MM.1S (cell line): ENCODE measurements at regions not wholly inside any gene's neighbourhood (a gene's known extent, or its start where the extent isn't known, plus 50 kb on each side); places are given as distances from the start of the nearest gene placed in this dataset.

ENCODE experiments used
- DNase-seq: peaks from one replicate; pipeline ENCODE4 v3.0.0-alpha.2; 2015
- H2AFZ ChIP-seq: fragments of 300-600 bp; sonication (generic); 2 replicates; pipeline ENCODE4 v1.6.0; 2016; ENCODE audit warnings: antibody characterized with exemption, low read length
- H3F3A ChIP-seq: fragments of 300-600 bp; sonication (generic); 2 replicates; pipeline ENCODE4 v1.6.1; 2016; ENCODE audit warnings: mild to moderate bottlenecking, antibody characterized with exemption, low read length, moderate library complexity, mixed read lengths; ENCODE audit not compliant: insufficient read depth
- H3K27ac ChIP-seq: fragments of 300-600 bp; sonication (generic); 2 replicates; pipeline ENCODE4 v1.5.1; 2016; ENCODE audit warnings: mild to moderate bottlenecking, low read length
- H3K27me3 ChIP-seq: fragments of 300-600 bp; sonication (generic); replicated peaks from 2 replicates; pipeline ENCODE4 v1.6.0; 2016; ENCODE audit warnings: low read length; ENCODE audit not compliant: insufficient read depth
- H3K36me3 ChIP-seq: fragments of 300-600 bp; sonication (generic); replicated peaks from 2 replicates; pipeline ENCODE4 v1.6.1; 2016; ENCODE audit warnings: mild to moderate bottlenecking, low read length, mixed read lengths; ENCODE audit not compliant: insufficient read depth
- H3K4me1 ChIP-seq: fragments of 300-600 bp; sonication (generic); 2 replicates; pipeline ENCODE4 v1.6.1; 2016; ENCODE audit warnings: low read length, mixed read lengths
- H3K4me2 ChIP-seq: fragments of 300-600 bp; sonication (generic); 2 replicates; pipeline ENCODE4 v1.6.0; 2016; ENCODE audit warnings: low read depth, low read length
- H3K4me3 ChIP-seq: fragments of 300-600 bp; sonication (generic); 2 replicates; pipeline ENCODE4 v1.5.1; 2016; ENCODE audit warnings: low read length, mixed read lengths
- H3K79me2 ChIP-seq: fragments of 300-600 bp; sonication (generic); 2 replicates; pipeline ENCODE4 v1.6.1; 2016; ENCODE audit warnings: mixed run types, low read length, mixed read lengths
- H3K9ac ChIP-seq: fragments of 300-600 bp; sonication (generic); 2 replicates; pipeline ENCODE4 v1.6.1; 2016; ENCODE audit warnings: low read length, mixed read lengths
- H3K9me2 ChIP-seq: fragments of 300-600 bp; sonication (generic); replicated peaks from 2 replicates; pipeline ENCODE4 v1.6.1; 2016; ENCODE audit warnings: mild to moderate bottlenecking, low read length, mixed read lengths; ENCODE audit not compliant: insufficient read depth
- H3K9me3 ChIP-seq: fragments of 300-600 bp; sonication (generic); replicated peaks from 2 replicates; pipeline ENCODE4 v1.6.1; 2016; ENCODE audit warnings: mild to moderate bottlenecking, low read length, mixed read lengths; ENCODE audit not compliant: insufficient read depth
- H4K20me1 ChIP-seq: fragments of 300-600 bp; sonication (generic); 2 replicates; pipeline ENCODE4 v1.6.1; 2016; ENCODE audit warnings: mild to moderate bottlenecking, low read length, moderate library complexity, mixed read lengths; ENCODE audit not compliant: insufficient read depth
- CTCF ChIP-seq: fragments of 300-600 bp; sonication (generic); IDR thresholded peaks from 2 replicates; pipeline ENCODE4 v1.5.1; 2016; ENCODE audit warnings: antibody characterized with exemption, low read length, mixed read lengths
- EZH2 ChIP-seq: fragments of 300-600 bp; sonication (generic); optimal IDR thresholded peaks from 2 replicates; pipeline ENCODE3; 2017; ENCODE audit warnings: low read depth, mild to moderate bottlenecking, antibody characterized with exemption, low read length, mixed read lengths
- EZH2phosphoT487 ChIP-seq: fragments of 300-600 bp; sonication (generic); IDR thresholded peaks from 2 replicates; pipeline ENCODE4 v1.6.1; 2018; ENCODE audit warnings: antibody characterized with exemption, low read length

GRCh38 chr21:28871388-28872010, 121.2 kb downstream of the LTN1 start:
- Histone ChIP-seq H2AFZ (no peak overlapping the region), H3K36me3 (peaks cover 5% of the 10 kb centered on the region; the same call in 1 of the 2 replicates)

DNA sequence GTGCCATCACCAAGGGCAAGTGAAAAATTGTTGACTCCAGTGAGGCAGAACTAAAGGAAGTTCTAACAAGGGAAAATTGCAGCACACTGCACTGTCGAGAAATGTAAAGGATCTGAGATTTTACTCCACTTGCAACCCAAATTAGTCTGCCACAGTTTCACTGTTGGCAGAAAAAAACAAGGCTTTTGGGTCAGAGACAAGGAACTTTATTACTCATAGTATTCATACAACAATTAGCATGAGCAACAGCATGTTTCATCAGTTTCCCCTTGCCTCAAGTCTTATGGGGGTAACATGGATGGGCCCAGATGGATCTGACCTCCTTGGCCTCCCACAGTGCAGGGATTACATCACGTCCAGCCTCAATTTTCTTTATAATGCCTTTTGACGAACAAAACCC, 125.3 kb downstream of the LTN1 start:
- no peak for DNase-seq
- no peak overlapping the region for H3K9ac ChIP-seq
- H2AFZ ChIP-seq, result no peak overlapping the region
- no peaks in the 10 kb centered on the region for H4K20me1 ChIP-seq
- H3K4me1 ChIP-seq, result no peaks in the 10 kb centered on the region
- H3F3A ChIP-seq, result no peaks in the 10 kb centered on the region
- TF ChIP-seq EZH2, result no peak
- TF ChIP-seq EZH2phosphoT487, result no peak
- no peak for TF ChIP-seq CTCF
- no peak overlapping the region for H3K4me3 ChIP-seq
- no peaks in the 10 kb centered on the region for H3K9me2 ChIP-seq
- no peaks in the 10 kb centered on the region for H3K79me2 ChIP-seq
- no peak overlapping the region for H3K4me2 ChIP-seq
- H3K27me3 ChIP-seq, result no peaks in the 10 kb centered on the region
- H3K27ac ChIP-seq, result no peak overlapping the region
- no peaks in the 10 kb centered on the region for H3K9me3 ChIP-seq
- no peaks in the 10 kb centered on the region for H3K36me3 ChIP-seq

More at GRCh38 chr21:28871388-28872010, 121.2 kb downstream of the LTN1 start:
- H3K79me2 ChIP-seq, result no peaks in the 10 kb centered on the region
- no peaks in the 10 kb centered on the region for H3K4me1 ChIP-seq
- no peaks in the 10 kb centered on the region for H3K9me2 ChIP-seq
- H4K20me1 ChIP-seq, result no peaks in the 10 kb centered on the region
- no peak overlapping the region for H3K4me2 ChIP-seq
- no peak overlapping the region for H3K27ac ChIP-seq
- H3K4me3 ChIP-seq, result no peak overlapping the region
- H3K9ac ChIP-seq, result no peak overlapping the region
- no peak for DNase-seq
- no peaks in the 10 kb centered on the region for H3K27me3 ChIP-seq
- H3F3A ChIP-seq, result no peaks in the 10 kb centered on the region
- no peak for TF ChIP-seq CTCF
- no peak for TF ChIP-seq EZH2
- no peak for TF ChIP-seq EZH2phosphoT487
- no peaks in the 10 kb centered on the region for H3K9me3 ChIP-seq

DNA sequence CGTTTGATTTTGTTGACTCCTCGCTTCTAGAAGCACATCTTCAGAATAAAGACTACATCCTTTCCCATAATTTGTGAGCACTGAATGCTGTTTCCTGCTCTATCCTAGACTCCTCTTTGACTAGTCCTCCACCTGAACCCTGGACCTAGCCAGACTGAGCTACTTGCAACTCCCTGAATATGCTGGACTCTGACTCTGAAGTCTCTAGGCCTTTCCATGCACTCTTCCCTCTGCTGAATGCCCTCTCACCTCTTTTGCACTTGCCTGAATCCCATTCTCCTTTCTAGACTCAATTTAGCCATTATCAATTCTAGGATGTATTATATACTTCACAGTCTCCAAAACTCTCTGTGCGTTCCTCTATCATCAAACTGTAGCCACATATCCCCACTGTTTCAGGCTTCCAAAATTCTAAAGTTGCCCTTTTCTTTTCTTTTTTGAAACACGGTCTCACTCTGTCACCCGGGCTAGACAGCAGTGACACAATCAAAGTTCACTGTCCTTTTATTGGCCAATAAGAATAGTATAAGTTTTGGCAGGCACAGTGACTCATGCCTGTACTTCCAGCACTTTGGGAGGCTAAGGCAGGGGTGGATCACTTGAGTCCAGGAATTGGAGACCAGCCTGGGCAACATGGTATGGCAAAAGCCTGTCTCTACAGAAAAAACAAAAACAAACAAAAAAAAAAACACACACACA, 127.0 kb downstream of the LTN1 start:
- no peak overlapping the region for H3K4me2 ChIP-seq
- H3K27me3 ChIP-seq, result no peaks in the 10 kb centered on the region
- H3K9me2 ChIP-seq, result no peaks in the 10 kb centered on the region
- H3K79me2 ChIP-seq, result no peaks in the 10 kb centered on the region
- no peak overlapping the region for H2AFZ ChIP-seq
- H3K9me3 ChIP-seq, result no peaks in the 10 kb centered on the region
- H3F3A ChIP-seq, result no peaks in the 10 kb centered on the region
- H3K4me3 ChIP-seq, result no peak overlapping the region
- TF ChIP-seq EZH2 (no peak), EZH2phosphoT487 (no peak), CTCF (no peak)
- H3K9ac ChIP-seq, result no peak overlapping the region
- DNase-seq, result no peak
- no peak overlapping the region for H3K27ac ChIP-seq
- no peaks in the 10 kb centered on the region for H3K36me3 ChIP-seq
- H4K20me1 ChIP-seq, result no peaks in the 10 kb centered on the region
- no peaks in the 10 kb centered on the region for H3K4me1 ChIP-seq
